GM19023 (cell line): ENCODE measurements at regions not wholly inside any gene's neighbourhood (a gene's known extent, or its start where the extent isn't known, plus 50 kb on each side); places are given as distances from the start of the nearest gene placed in this dataset.

Source experiments
- ATAC-seq: cut with Tn5 transposase; IDR thresholded peaks from one replicate; pipeline ENCODE4 v1.9.1; 2021; ENCODE audit warnings: mild to moderate bottlenecking, moderate library complexity; ENCODE audit not compliant: unreplicated experiment

GRCh38 chr9:19600538-19600937 is 188.3 kb downstream of the SLC24A2 start:
- no peak for ATAC-seq

GRCh38 chr9:19598722-19599121 is 189.9 kb downstream of the ACER2 start:
- no peak for ATAC-seq

DNA sequence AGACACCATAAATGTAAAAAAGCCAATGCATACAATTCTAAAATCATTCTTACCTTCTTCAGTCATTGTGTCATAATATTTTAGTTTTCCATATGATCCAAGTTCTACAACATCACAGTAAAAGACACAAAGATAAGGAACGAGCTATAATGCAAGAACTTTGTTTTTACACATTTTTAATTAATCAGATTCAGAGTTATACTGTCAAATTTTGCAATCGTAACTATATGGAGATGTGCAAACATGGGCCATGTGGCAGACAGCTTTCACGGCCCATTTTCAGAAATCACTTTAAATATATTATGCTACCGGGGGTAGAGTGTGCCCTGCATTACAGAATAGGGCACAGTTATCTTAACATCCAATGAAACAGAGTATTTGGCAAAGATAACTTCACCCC is 188.4 kb downstream of the ACER2 start:
- ATAC-seq: no peak

DNA sequence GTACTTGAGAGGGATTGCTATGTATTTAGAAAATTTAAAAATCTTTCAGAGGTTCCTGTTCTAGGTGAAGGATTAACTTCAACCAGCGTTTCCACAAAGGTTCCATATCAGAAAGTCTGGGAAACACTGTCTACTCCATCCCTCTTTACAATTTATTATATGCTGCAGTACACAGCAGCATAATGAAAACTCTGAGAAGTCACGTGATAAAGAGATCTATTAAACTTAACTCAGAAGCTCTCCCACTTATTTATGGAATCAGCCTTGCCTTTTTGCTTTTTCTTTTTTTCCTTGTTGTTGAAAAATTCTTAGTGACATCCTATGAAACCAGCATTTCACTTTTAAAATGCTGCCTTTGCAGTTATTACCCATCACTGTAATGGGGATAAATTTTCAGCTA is 186.2 kb downstream of the ACER2 start:
- no peak for ATAC-seq

DNA sequence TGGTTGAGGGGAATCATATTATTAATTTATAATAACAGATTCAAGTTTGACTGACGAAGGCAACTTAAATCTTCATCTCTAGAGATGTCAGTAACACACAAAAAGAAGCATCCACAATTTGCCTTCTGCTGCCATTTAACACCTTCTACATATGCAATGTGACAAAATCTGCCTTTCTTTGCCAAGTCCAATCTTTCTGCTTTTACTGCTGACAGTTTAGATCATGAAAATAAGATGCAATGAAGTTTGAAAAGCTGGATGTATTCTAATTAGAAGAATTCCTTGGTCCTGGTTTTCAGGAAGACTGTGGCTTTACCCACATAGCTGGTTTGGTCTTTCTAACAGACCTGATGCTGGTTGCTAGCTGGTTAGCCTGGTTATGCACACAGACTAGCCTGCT is 178.9 kb downstream of the ACER2 start:
- no peak for ATAC-seq

DNA sequence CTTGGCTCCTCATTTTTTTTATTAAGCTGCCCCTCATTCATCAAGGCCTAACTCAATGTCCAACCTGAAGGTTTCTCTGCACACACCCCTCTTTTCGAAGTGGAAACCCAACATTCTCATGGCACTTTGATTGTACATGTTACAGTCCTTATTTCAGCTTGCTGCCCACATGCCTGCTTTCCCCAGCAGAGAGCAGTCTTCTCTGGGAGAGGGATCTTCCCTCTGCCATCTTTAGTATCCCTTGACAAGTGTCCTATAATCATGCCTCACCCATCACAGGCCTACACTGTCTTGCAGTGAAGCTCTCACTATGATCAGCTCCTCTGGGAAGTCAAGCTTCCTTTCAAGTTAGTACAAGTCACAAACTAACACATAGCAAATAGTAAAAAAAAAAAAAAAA is 175.1 kb downstream of the ACER2 start:
- no peak for ATAC-seq

- no peak for ATAC-seq
These were observed 168.6 kb downstream of the ACER2 start for GRCh38 chr9:19577411-19577810.

DNA sequence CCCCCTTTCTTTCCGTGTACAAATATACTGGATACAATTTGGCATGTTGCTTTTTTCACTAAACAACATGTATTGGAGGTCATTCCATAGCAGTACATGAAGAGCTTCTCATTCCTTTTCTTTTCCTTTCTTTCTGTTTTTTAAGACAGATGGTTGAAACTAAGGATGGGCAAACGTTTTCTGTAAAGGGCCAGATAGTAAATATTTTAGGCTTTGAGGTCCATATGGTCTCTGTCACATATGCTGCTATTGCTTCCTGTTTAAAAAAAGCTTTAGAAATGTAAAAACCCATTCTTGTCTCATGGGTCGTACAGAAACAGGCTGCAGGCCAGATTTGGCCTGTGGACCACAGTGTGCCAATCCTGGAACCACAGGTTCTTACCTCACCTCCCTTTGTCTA is 160.1 kb downstream of the ACER2 start:
- no peak for ATAC-seq

- ATAC-seq: no peak
These were observed 155.7 kb downstream of the ACER2 start for GRCh38 chr9:19564396-19565061.

DNA sequence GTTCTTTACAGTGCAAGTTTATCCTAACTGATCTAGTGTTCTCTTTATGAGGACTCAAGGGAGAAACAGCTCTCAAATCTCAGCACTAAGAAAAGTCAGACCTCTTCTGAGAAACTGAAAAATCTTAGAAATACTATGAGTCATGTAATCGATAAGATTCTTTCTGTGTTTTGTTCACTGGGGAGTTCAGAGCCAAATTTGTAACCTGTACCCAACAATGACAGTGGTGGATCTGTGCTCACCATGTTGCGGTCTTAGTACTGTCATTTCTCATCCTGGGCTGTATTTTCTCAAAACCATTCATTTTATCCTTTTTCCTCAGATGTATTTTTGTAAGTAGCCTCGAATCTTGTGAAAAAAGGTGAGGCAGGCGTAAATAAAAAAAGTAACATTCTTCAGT is 146.4 kb downstream of the ACER2 start:
- no peak for ATAC-seq

- no peak for ATAC-seq
These were observed 145.7 kb downstream of the ACER2 start for GRCh38 chr9:19554529-19554928.

- no peak for ATAC-seq
These were observed 144.6 kb downstream of the ACER2 start for GRCh38 chr9:19553441-19553840.

- no peak for ATAC-seq
These were observed 143.7 kb downstream of the ACER2 start for GRCh38 chr9:19552282-19553105.

DNA sequence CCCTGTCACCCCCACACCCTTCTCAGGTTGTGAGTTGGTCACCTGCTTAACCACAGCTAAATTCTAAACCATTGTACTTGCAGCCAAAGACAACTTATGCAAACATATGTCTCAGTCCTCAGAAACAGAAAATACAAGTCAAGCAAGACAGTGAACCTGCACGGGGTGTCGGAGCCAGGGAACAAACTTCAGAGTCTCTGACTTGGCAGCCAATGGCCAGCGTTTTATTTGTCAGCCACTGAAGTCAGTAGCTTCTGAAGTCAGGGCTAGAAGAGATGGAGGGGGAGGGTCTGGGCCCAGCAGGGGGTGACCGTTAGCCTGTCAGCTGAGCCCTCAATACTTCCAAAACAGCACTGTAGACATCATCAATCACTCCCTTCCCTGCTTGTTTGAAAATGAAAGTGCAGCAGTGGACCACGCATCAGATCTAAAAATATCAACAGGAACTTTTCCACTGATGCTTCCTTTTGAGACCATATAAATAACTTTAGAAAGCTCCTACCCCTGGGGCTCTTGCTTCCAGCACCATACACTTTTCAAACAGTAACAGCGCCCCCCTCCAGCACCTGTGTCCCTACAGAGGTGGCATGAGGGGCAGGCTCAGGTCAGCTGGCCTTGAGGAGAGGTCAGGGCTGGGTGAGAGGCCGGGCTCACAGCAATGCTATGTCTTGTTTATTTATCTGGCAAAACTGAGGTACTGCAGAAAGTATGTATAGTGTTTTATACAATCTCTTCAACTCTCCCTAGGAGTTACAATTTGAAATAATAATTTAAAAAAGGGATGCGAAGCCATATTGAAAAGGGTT is 142.5 kb downstream of the ACER2 start:
- no peak for ATAC-seq

GRCh38 chr9:19550009-19550408 is 141.2 kb downstream of the ACER2 start:
- no peak for ATAC-seq

- ATAC-seq: no peak
These were observed 124.6 kb downstream of the ACER2 start for GRCh38 chr9:19533373-19533772.

- ATAC-seq: no peak
These were observed 118.9 kb downstream of the ACER2 start for GRCh38 chr9:19527663-19528062.

GRCh38 chr9:19522558-19522957 is 113.7 kb downstream of the ACER2 start:
- no peak for ATAC-seq

DNA sequence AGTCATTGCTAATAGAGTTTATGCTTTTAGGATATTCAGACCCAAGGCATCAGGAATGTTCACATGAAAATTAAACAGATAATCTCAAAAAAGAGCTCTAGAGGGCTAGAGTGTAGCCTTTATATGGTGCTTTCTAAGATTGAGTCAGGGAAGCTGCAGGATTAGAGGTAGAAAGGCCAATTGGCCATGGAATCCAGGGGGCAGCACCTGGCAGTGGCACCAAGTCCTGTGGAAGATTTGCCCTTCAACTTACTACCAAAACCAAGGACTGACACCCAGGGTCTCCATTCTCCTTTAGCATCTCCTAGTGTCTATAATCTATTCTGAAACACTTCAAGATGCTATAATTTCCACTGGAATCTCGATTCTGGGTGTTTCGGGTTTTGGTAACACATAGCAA is 112.4 kb downstream of the ACER2 start:
- ATAC-seq: no peak

GRCh38 chr9:19517202-19517942 is 108.6 kb downstream of the ACER2 start:
- ATAC-seq: no peak

GRCh38 chr9:19516348-19516747 is 107.5 kb downstream of the ACER2 start:
- no peak for ATAC-seq
